NT2/D1 (cell line): ENCODE measurements at regions not wholly inside any gene's neighbourhood (a gene's known extent, or its start where the extent isn't known, plus 50 kb on each side); places are given as distances from the start of the nearest gene placed in this dataset.

Experiments used
- DNase-seq: peaks from one replicate; pipeline ENCODE4 v3.0.0-alpha.2; 2011; ENCODE audit warnings: low read depth, low spot score
- H3K27me3 ChIP-seq: 2 replicates; pipeline ENCODE4 v1.6.0; 2011; ENCODE audit warnings: mild to moderate bottlenecking; ENCODE audit not compliant: insufficient read length, insufficient read depth
- H3K36me3 ChIP-seq: 2 replicates; pipeline ENCODE4 v1.6.1; 2011; ENCODE audit warnings: mild to moderate bottlenecking, low read length, mixed read lengths; ENCODE audit not compliant: insufficient read depth, insufficient read length
- H3K4me1 ChIP-seq: 2 replicates; pipeline ENCODE4 v1.5.1; 2011; ENCODE audit not compliant: insufficient read depth, insufficient read length
- H3K4me3 ChIP-seq: 2 replicates; pipeline ENCODE4 v1.5.1; 2011; ENCODE audit warnings: low read depth; ENCODE audit not compliant: insufficient read length
- H3K9ac ChIP-seq: 2 replicates; pipeline ENCODE4 v1.6.0; 2011; ENCODE audit warnings: low read depth; ENCODE audit not compliant: insufficient read length
- H3K9me3 ChIP-seq: 2 replicates; pipeline ENCODE4 v1.5.1; 2011; ENCODE audit warnings: mild to moderate bottlenecking, low read length; ENCODE audit not compliant: insufficient read depth
- SUZ12 ChIP-seq: IDR thresholded peaks from 2 replicates; pipeline ENCODE4 v1.6.1; 2011; ENCODE audit not compliant: insufficient read length, insufficient read depth; ENCODE audit errors: extremely low read depth
- YY1 ChIP-seq: IDR thresholded peaks from 2 replicates; pipeline ENCODE4 v1.6.1; 2011; ENCODE audit not compliant: insufficient read length, insufficient read depth
- ZNF274 ChIP-seq: IDR thresholded peaks from 2 replicates; pipeline ENCODE4 v1.6.1; 2011; ENCODE audit warnings: mild to moderate bottlenecking, low read depth, low read length

GRCh38 chr4:136763919-136764318 is 768.4 kb downstream of the PCDH18 start:
- H3K4me1 ChIP-seq, result no peaks in the 10 kb centered on the region
- DNase-seq, result no peak
- H3K36me3 ChIP-seq, result no peaks in the 10 kb centered on the region
- peaks cover 5% of the 10 kb centered on the region; the same call in 1 of the 2 replicates for H3K9me3 ChIP-seq
- H3K9ac ChIP-seq, result no peak overlapping the region
- H3K4me3 ChIP-seq, result no peak overlapping the region
- H3K27me3 ChIP-seq, result no peaks in the 10 kb centered on the region
- TF ChIP-seq SUZ12 (no peak), ZNF274 (no peak), YY1 (no peak)

GRCh38 chr4:136755531-136755916 is 776.8 kb downstream of the PCDH18 start:
- no peak for TF ChIP-seq SUZ12
- TF ChIP-seq ZNF274, result no peak
- TF ChIP-seq YY1, result no peak
- H3K27me3 ChIP-seq, result no peaks in the 10 kb centered on the region
- H3K4me3 ChIP-seq, result no peak overlapping the region
- H3K9me3 ChIP-seq, result no peaks in the 10 kb centered on the region
- no peaks in the 10 kb centered on the region for H3K4me1 ChIP-seq
- H3K9ac ChIP-seq, result no peak overlapping the region
- no peaks in the 10 kb centered on the region for H3K36me3 ChIP-seq
- no peak for DNase-seq

- Histone ChIP-seq H3K27me3 (no peaks in the 10 kb centered on the region), H3K36me3 (no peaks in the 10 kb centered on the region), H3K9ac (no peak overlapping the region), H3K4me3 (no peak overlapping the region), H3K4me1 (no peaks in the 10 kb centered on the region), H3K9me3 (peaks cover 1% of the 10 kb centered on the region; the same call in 1 of the 2 replicates)
- TF ChIP-seq YY1, result no peak
- no peak for TF ChIP-seq SUZ12
- no peak for TF ChIP-seq ZNF274
- DNase-seq, result no peak
Observed at GRCh38 chr4:136754810-136755530, 777.3 kb downstream of the PCDH18 start.

- Histone ChIP-seq H3K4me1 (no peaks in the 10 kb centered on the region), H3K27me3 (no peaks in the 10 kb centered on the region), H3K9me3 (peaks cover 12% of the 10 kb centered on the region), H3K9ac (no peak overlapping the region), H3K36me3 (no peaks in the 10 kb centered on the region), H3K4me3 (no peak overlapping the region)
- no peak for DNase-seq
- TF ChIP-seq SUZ12, result no peak
Observed at GRCh38 chr4:136751556-136751955, 780.7 kb downstream of the PCDH18 start.

- no peak for TF ChIP-seq ZNF274
- no peak for TF ChIP-seq SUZ12
- TF ChIP-seq YY1, result no peak
- Histone ChIP-seq H3K36me3 (no peaks in the 10 kb centered on the region), H3K27me3 (no peaks in the 10 kb centered on the region), H3K4me1 (no peaks in the 10 kb centered on the region), H3K9ac (no peak overlapping the region), H3K9me3 (peaks cover 12% of the 10 kb centered on the region), H3K4me3 (no peak overlapping the region)
- no peak for DNase-seq
Observed at GRCh38 chr4:136750897-136751296, 781.4 kb downstream of the PCDH18 start.

GRCh38 chr4:136749989-136750388 is 782.3 kb downstream of the PCDH18 start:
- H3K9ac ChIP-seq, result no peak overlapping the region
- TF ChIP-seq SUZ12 (no peak), YY1 (no peak), ZNF274 (no peak)
- H3K9me3 ChIP-seq, result peaks cover 12% of the 10 kb centered on the region
- H3K36me3 ChIP-seq, result no peaks in the 10 kb centered on the region
- DNase-seq, result no peak
- no peaks in the 10 kb centered on the region for H3K4me1 ChIP-seq
- no peaks in the 10 kb centered on the region for H3K27me3 ChIP-seq
- H3K4me3 ChIP-seq, result no peak overlapping the region

- Histone ChIP-seq H3K9ac (no peak overlapping the region), H3K4me1 (no peaks in the 10 kb centered on the region), H3K36me3 (no peaks in the 10 kb centered on the region), H3K4me3 (no peak overlapping the region), H3K27me3 (no peaks in the 10 kb centered on the region), H3K9me3 (peaks cover 16% of the 10 kb centered on the region)
- TF ChIP-seq YY1, result no peak
- TF ChIP-seq SUZ12, result no peak
- TF ChIP-seq ZNF274, result no peak
- DNase-seq, result no peak
Observed at GRCh38 chr4:136748773-136749172, 783.5 kb downstream of the PCDH18 start.

GRCh38 chr4:136748165-136748564 is 784.1 kb downstream of the PCDH18 start:
- no peak overlapping the region for H3K4me3 ChIP-seq
- TF ChIP-seq SUZ12, result no peak
- no peaks in the 10 kb centered on the region for H3K4me1 ChIP-seq
- no peak for DNase-seq
- H3K9me3 ChIP-seq, result peaks cover 21% of the 10 kb centered on the region
- no peak overlapping the region for H3K9ac ChIP-seq
- no peaks in the 10 kb centered on the region for H3K36me3 ChIP-seq
- H3K27me3 ChIP-seq, result no peaks in the 10 kb centered on the region
